K562 (cell line): ENCODE measurements at regions not wholly inside any gene's neighbourhood (a gene's known extent, or its start where the extent isn't known, plus 50 kb on each side); places are given as distances from the start of the nearest gene placed in this dataset.

Source experiments
- PURB ChIP-seq: sonication (generic); formaldehyde crosslinking; IDR thresholded peaks from 2 replicates; pipeline ENCODE4 v1.9.0; 2021; ENCODE audit warnings: low read depth, mild to moderate bottlenecking, missing genetic modification reagents
- TF ChIP-seq, protein P1 (sequence below): sonication (generic); formaldehyde crosslinking; IDR thresholded peaks from 2 replicates; pipeline ENCODE4 v1.9.0; 2022; ENCODE audit warnings: mild to moderate bottlenecking, missing genetic modification reagents
- TF ChIP-seq, protein P2 (sequence below), 3 experiments: IDR thresholded peaks in 2 of 3; conservative IDR thresholded peaks in 1 of 3; 2 replicates each; pipeline ENCODE4 v1.5.1; 2011 to 2012; ENCODE audit warnings: low read length in 3 of 3, mild to moderate bottlenecking in 3 of 3, control low read depth in 2 of 3, improper control_type of control experiment in 1 of 3, inconsistent platforms in 1 of 3, low read depth in 1 of 3, mixed read lengths in 1 of 3, moderate library complexity in 1 of 3; ENCODE audit not compliant: insufficient read depth in 2 of 3

DNA sequence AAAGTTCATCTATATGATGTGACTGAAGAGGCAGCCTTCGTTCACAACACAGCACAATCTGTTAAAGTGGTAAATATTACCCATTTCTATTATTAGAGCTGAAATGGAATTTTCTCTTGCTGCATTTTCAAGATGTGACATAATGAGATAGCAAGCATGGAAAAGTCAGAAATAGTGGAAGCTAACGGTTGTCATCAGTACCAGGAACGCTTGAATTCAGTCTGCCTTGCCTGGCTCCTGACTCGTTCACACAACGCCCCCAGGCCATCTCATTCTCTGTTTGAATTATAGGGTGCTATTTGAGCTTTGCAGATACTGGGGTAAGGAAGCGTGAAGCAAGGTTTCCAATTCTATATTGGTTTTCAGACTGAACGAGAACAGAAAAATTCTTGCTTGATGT, 116.5 kb upstream of the MAP3K7 start:
- TF ChIP-seq, protein P1, sequence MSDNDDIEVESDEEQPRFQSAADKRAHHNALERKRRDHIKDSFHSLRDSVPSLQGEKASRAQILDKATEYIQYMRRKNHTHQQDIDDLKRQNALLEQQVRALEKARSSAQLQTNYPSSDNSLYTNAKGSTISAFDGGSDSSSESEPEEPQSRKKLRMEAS (CRISPR knock-in tag): no peak
- TF ChIP-seq, protein P2, sequence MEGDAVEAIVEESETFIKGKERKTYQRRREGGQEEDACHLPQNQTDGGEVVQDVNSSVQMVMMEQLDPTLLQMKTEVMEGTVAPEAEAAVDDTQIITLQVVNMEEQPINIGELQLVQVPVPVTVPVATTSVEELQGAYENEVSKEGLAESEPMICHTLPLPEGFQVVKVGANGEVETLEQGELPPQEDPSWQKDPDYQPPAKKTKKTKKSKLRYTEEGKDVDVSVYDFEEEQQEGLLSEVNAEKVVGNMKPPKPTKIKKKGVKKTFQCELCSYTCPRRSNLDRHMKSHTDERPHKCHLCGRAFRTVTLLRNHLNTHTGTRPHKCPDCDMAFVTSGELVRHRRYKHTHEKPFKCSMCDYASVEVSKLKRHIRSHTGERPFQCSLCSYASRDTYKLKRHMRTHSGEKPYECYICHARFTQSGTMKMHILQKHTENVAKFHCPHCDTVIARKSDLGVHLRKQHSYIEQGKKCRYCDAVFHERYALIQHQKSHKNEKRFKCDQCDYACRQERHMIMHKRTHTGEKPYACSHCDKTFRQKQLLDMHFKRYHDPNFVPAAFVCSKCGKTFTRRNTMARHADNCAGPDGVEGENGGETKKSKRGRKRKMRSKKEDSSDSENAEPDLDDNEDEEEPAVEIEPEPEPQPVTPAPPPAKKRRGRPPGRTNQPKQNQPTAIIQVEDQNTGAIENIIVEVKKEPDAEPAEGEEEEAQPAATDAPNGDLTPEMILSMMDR (IDR thresholded peaks at IDR 0.05 in 2 of 3, conservative IDR thresholded peaks at IDR 0.05 in 1 of 3; ENCODE audit: insufficient read depth in 2 of 3, low read depth in 1 of 3, low read length in 3 of 3): no peak
- no peak for TF ChIP-seq PURB (CRISPR knock-in tag)
